ENCODE measurements at regions not wholly inside any gene's neighbourhood (a gene's known extent, or its start where the extent isn't known, plus 50 kb on each side); places are given as distances from the start of the nearest gene placed in this dataset.

- TF ChIP-seq CHD2 (IDR thresholded peaks at IDR 0.05; ENCODE audit: low read length), result no peak
- TF ChIP-seq GABPA (IDR thresholded peaks at IDR 0.05; ENCODE audit: borderline replicate concordance, insufficient read depth, low read length), result no peak
- TF ChIP-seq RAD21 (IDR thresholded peaks at IDR 0.05 in 1 of 2, conservative IDR thresholded peaks at IDR 0.05 in 1 of 2; ENCODE audit: low read depth in 2 of 2, low read length in 2 of 2), result no peak
- no peak for TF ChIP-seq CREB1 (IDR thresholded peaks at IDR 0.05)
- no peak for TF ChIP-seq ATF3 (IDR thresholded peaks at IDR 0.05; ENCODE audit: insufficient read depth, low read depth, low read length)
Measured at GRCh38 chr22:27583856-27584255, 217.7 kb downstream of the MN1 start (continued).

Measured in H1 (cell line).